Ishikawa (cell line): ENCODE measurements at regions not wholly inside any gene's neighbourhood (a gene's known extent, or its start where the extent isn't known, plus 50 kb on each side); places are given as distances from the start of the nearest gene placed in this dataset.

Source experiments
- CREB1 ChIP-seq: IDR thresholded peaks from 2 replicates; pipeline ENCODE4 v1.6.1; 2012; ENCODE audit warnings: low read depth
- EGR1 ChIP-seq: IDR thresholded peaks from 2 replicates; pipeline ENCODE4 v1.6.1; 2012
- EP300 ChIP-seq: IDR thresholded peaks from 2 replicates; pipeline ENCODE4 v1.6.1; 2012; ENCODE audit warnings: borderline replicate concordance
- MAX ChIP-seq: IDR thresholded peaks from 2 replicates; pipeline ENCODE4 v1.6.1; 2012
- NFIC ChIP-seq: IDR thresholded peaks from 2 replicates; pipeline ENCODE4 v1.6.1; 2012
- RAD21 ChIP-seq: IDR thresholded peaks from 2 replicates; pipeline ENCODE4 v1.6.1; 2012; ENCODE audit warnings: low read depth
- TAF1 ChIP-seq: IDR thresholded peaks from 2 replicates; pipeline ENCODE4 v1.6.1; 2012; ENCODE audit warnings: low read depth, mild to moderate bottlenecking
- TEAD4 ChIP-seq: IDR thresholded peaks from 2 replicates; pipeline ENCODE4 v1.6.1; 2012
- YY1 ChIP-seq: IDR thresholded peaks from 2 replicates; pipeline ENCODE4 v1.6.1; 2012; ENCODE audit warnings: low read depth
- TF ChIP-seq, protein P1 (sequence below): IDR thresholded peaks from 2 replicates; pipeline ENCODE4 v1.6.1; 2012; ENCODE audit warnings: low read depth, mild to moderate bottlenecking

- TF ChIP-seq RAD21: peak; percentile 18; the same call in 1 of the 2 replicates
- TF ChIP-seq EGR1: no peak
- no peak for TF ChIP-seq TAF1
- no peak for TF ChIP-seq MAX
- TF ChIP-seq EP300: no peak
- TF ChIP-seq YY1: no peak
- TF ChIP-seq TEAD4: no peak
- TF ChIP-seq NFIC: no peak
- TF ChIP-seq, protein P1, sequence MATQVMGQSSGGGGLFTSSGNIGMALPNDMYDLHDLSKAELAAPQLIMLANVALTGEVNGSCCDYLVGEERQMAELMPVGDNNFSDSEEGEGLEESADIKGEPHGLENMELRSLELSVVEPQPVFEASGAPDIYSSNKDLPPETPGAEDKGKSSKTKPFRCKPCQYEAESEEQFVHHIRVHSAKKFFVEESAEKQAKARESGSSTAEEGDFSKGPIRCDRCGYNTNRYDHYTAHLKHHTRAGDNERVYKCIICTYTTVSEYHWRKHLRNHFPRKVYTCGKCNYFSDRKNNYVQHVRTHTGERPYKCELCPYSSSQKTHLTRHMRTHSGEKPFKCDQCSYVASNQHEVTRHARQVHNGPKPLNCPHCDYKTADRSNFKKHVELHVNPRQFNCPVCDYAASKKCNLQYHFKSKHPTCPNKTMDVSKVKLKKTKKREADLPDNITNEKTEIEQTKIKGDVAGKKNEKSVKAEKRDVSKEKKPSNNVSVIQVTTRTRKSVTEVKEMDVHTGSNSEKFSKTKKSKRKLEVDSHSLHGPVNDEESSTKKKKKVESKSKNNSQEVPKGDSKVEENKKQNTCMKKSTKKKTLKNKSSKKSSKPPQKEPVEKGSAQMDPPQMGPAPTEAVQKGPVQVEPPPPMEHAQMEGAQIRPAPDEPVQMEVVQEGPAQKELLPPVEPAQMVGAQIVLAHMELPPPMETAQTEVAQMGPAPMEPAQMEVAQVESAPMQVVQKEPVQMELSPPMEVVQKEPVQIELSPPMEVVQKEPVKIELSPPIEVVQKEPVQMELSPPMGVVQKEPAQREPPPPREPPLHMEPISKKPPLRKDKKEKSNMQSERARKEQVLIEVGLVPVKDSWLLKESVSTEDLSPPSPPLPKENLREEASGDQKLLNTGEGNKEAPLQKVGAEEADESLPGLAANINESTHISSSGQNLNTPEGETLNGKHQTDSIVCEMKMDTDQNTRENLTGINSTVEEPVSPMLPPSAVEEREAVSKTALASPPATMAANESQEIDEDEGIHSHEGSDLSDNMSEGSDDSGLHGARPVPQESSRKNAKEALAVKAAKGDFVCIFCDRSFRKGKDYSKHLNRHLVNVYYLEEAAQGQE: no peak
- TF ChIP-seq CREB1: no peak
Observed at GRCh38 chr13:40211586-40211968, 454.9 kb downstream of the FOXO1 start.
